ENCODE measurements at regions not wholly inside any gene's neighbourhood (a gene's known extent, or its start where the extent isn't known, plus 50 kb on each side); places are given as distances from the start of the nearest gene placed in this dataset.

- TF ChIP-seq CTCF (IDR thresholded peaks at IDR 0.05; ENCODE audit: low read depth, low read length) (no peak), EZH2phosphoT487 (IDR thresholded peaks at IDR 0.05; ENCODE audit: low read depth) (no peak)
Observed at GRCh38 chr4:12689457-12689856, 794.7 kb downstream of the RAB28 start.
